HEK293 (cell line): ENCODE measurements at regions not wholly inside any gene's neighbourhood (a gene's known extent, or its start where the extent isn't known, plus 50 kb on each side); places are given as distances from the start of the nearest gene placed in this dataset.

Experiments used
- CTCF ChIP-seq: fragments of 450-650 bp; formaldehyde crosslinking; IDR thresholded peaks from 2 replicates; pipeline ENCODE4 v1.5.1; 2016; ENCODE audit warnings: missing biosample characterization, missing genetic modification characterization
- ZNF560 ChIP-seq: fragments of 450-650 bp; formaldehyde crosslinking; IDR thresholded peaks from 2 replicates; pipeline ENCODE4 v1.5.1; 2017; ENCODE audit warnings: missing biosample characterization, missing genetic modification characterization, borderline replicate concordance

DNA sequence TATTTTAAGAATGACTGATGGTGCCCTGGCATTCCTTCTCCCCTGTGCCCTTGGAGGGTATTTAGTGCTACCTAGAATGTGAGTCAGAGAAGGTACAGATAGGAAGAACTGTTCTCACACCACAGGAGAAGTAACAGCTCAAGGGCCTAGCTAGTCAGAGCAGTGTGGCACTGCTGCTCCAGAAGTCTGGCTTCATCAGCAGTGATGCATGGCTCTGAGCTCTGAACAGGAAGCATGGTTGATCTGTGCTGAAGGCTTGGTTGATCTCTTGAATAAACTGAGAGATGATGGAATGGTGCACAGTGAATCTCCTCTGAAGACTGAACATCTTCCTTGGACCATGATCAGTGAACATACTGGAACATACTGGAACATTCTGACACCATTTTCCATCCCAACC lies 425.3 kb upstream of the SLC35B3 start:
- TF ChIP-seq ZNF560 (tag by site-specific recombination) (no peak), CTCF (no peak)
